NB4 (cell line): ENCODE measurements at regions not wholly inside any gene's neighbourhood (a gene's known extent, or its start where the extent isn't known, plus 50 kb on each side); places are given as distances from the start of the nearest gene placed in this dataset.

ENCODE experiments used
- CTCF ChIP-seq: IDR thresholded peaks from one replicate; pipeline ENCODE4 v1.5.1; 2012; ENCODE audit warnings: low read depth, low read length
- MAX ChIP-seq: IDR thresholded peaks from 2 replicates; pipeline ENCODE4 v1.6.1; 2011; ENCODE audit warnings: low read depth, low read length
- MYC ChIP-seq: IDR thresholded peaks from 2 replicates; pipeline ENCODE4 v1.6.1; 2011; ENCODE audit warnings: low read depth, low read length
- POLR2A ChIP-seq: IDR thresholded peaks from 2 replicates; pipeline ENCODE4 v1.6.1; 2011; ENCODE audit warnings: mild to moderate bottlenecking; ENCODE audit not compliant: insufficient read length; ENCODE audit errors: extremely low read depth

GRCh38 chr2:66966631-66967030 lies 430.5 kb upstream of the ETAA1 start:
- TF ChIP-seq CTCF = no peak
- TF ChIP-seq POLR2A = no peak
- no peak for TF ChIP-seq MAX
- no peak for TF ChIP-seq MYC
